ENCODE measurements at regions not wholly inside any gene's neighbourhood (a gene's known extent, or its start where the extent isn't known, plus 50 kb on each side); places are given as distances from the start of the nearest gene placed in this dataset.

- H3K4me3 ChIP-seq (ENCODE audit: low read depth, low read length) = no peak overlapping the region
- no peak for ATAC-seq (ENCODE audit: low read depth in 2 of 2)
- Mint-ChIP-seq H3K27me3 (peaks cover 4% of the 10 kb centered on the region), H3K36me3 (no peaks in the 10 kb centered on the region), H3K27ac (no peak overlapping the region), H3K4me1 (no peaks in the 10 kb centered on the region), H3K9me3 (peaks cover 0 to 11% (median 3%) of the 10 kb centered on the region in 7 donors), H3K4me3 (no peak overlapping the region)
- no peak overlapping the region for H3K27ac ChIP-seq (ENCODE audit: insufficient read depth, low read length, poor library complexity, severe bottlenecking)
- no peak for DNase-seq
- H3K27me3 ChIP-seq (ENCODE audit: control insufficient read depth, insufficient read depth, low read length) = no peaks in the 10 kb centered on the region
- no peaks in the 10 kb centered on the region for H3K9me3 ChIP-seq (ENCODE audit: control insufficient read depth in 2 of 2, low read length in 2 of 2)
- H3K4me1 ChIP-seq (ENCODE audit: control insufficient read depth, insufficient read depth, low read length, poor library complexity, severe bottlenecking) = no peaks in the 10 kb centered on the region
- H3K36me3 ChIP-seq (ENCODE audit: control insufficient read depth, insufficient read depth, low read length) = no peaks in the 10 kb centered on the region
These were observed 539.3 kb downstream of the SUCLA2 start for GRCh38 chr13:47461816-47462215.

GRCh38 chr13:47459512-47459911 is 541.6 kb downstream of the SUCLA2 start:
- H3K27me3 Mint-ChIP-seq = peaks cover 4% of the 10 kb centered on the region

GRCh38 chr13:47457626-47458025 is 543.4 kb downstream of the SUCLA2 start:
- Histone ChIP-seq H3K4me1 (ENCODE audit: control insufficient read depth, insufficient read depth, low read length, poor library complexity, severe bottlenecking) (no peaks in the 10 kb centered on the region), H3K9me3 (ENCODE audit: control insufficient read depth in 2 of 2, low read length in 2 of 2) (no peaks in the 10 kb centered on the region), H3K4me3 (ENCODE audit: low read depth, low read length) (no peak overlapping the region), H3K27ac (ENCODE audit: insufficient read depth, low read length, poor library complexity, severe bottlenecking) (no peak overlapping the region), H3K27me3 (ENCODE audit: control insufficient read depth, insufficient read depth, low read length) (no peaks in the 10 kb centered on the region), H3K36me3 (ENCODE audit: control insufficient read depth, insufficient read depth, low read length) (no peaks in the 10 kb centered on the region)
- H3K9me3 Mint-ChIP-seq = peaks cover 0 to 4% (median 0%) of the 10 kb centered on the region in 7 donors
- DNase-seq (no peak), ATAC-seq (ENCODE audit: low read depth in 2 of 2) (no peak)
- H3K36me3 Mint-ChIP-seq = no peaks in the 10 kb centered on the region
- no peak overlapping the region for H3K4me3 Mint-ChIP-seq
- H3K27me3 Mint-ChIP-seq = peaks cover 4% of the 10 kb centered on the region
- no peak overlapping the region for H3K27ac Mint-ChIP-seq
- no peaks in the 10 kb centered on the region for H3K4me1 Mint-ChIP-seq

More at GRCh38 chr13:47459512-47459911, 541.6 kb downstream of the SUCLA2 start:
- Mint-ChIP-seq H3K4me1 (no peaks in the 10 kb centered on the region), H3K4me3 (no peak overlapping the region), H3K9me3 (peaks cover 0 to 7% (median 0%) of the 10 kb centered on the region in 7 donors), H3K27ac (no peak overlapping the region), H3K36me3 (no peaks in the 10 kb centered on the region)
- no peak for ATAC-seq (ENCODE audit: low read depth in 2 of 2)
- H3K4me3 ChIP-seq (ENCODE audit: low read depth, low read length) = no peak overlapping the region
- H3K27me3 ChIP-seq (ENCODE audit: control insufficient read depth, insufficient read depth, low read length) = no peaks in the 10 kb centered on the region
- no peaks in the 10 kb centered on the region for H3K9me3 ChIP-seq (ENCODE audit: control insufficient read depth in 2 of 2, low read length in 2 of 2)
- H3K4me1 ChIP-seq (ENCODE audit: control insufficient read depth, insufficient read depth, low read length, poor library complexity, severe bottlenecking) = no peaks in the 10 kb centered on the region
- no peak overlapping the region for H3K27ac ChIP-seq (ENCODE audit: insufficient read depth, low read length, poor library complexity, severe bottlenecking)
- H3K36me3 ChIP-seq (ENCODE audit: control insufficient read depth, insufficient read depth, low read length) = no peaks in the 10 kb centered on the region
- no peak for DNase-seq

GRCh38 chr13:47455626-47456025 is 545.4 kb downstream of the SUCLA2 start:
- no peaks in the 10 kb centered on the region for H3K4me1 Mint-ChIP-seq
- H3K9me3 ChIP-seq (ENCODE audit: control insufficient read depth in 2 of 2, low read length in 2 of 2) = no peaks in the 10 kb centered on the region
- no peaks in the 10 kb centered on the region for H3K27me3 ChIP-seq (ENCODE audit: control insufficient read depth, insufficient read depth, low read length)
- H3K36me3 Mint-ChIP-seq = no peaks in the 10 kb centered on the region
- DNase-seq (no peak), ATAC-seq (ENCODE audit: low read depth in 2 of 2) (no peak)
- no peak overlapping the region for H3K4me3 ChIP-seq (ENCODE audit: low read depth, low read length)
- H3K4me3 Mint-ChIP-seq = no peak overlapping the region
- H3K27me3 Mint-ChIP-seq = peaks cover 4% of the 10 kb centered on the region
- H3K4me1 ChIP-seq (ENCODE audit: control insufficient read depth, insufficient read depth, low read length, poor library complexity, severe bottlenecking) = no peaks in the 10 kb centered on the region
- no peaks in the 10 kb centered on the region for H3K36me3 ChIP-seq (ENCODE audit: control insufficient read depth, insufficient read depth, low read length)
- no peak overlapping the region for H3K27ac ChIP-seq (ENCODE audit: insufficient read depth, low read length, poor library complexity, severe bottlenecking)
- no peak overlapping the region for H3K27ac Mint-ChIP-seq
- peaks cover 0 to 5% (median 0%) of the 10 kb centered on the region in 7 donors for H3K9me3 Mint-ChIP-seq

- DNase-seq (no peak), ATAC-seq (ENCODE audit: low read depth in 2 of 2) (no peak)
- H3K9me3 ChIP-seq (ENCODE audit: control insufficient read depth in 2 of 2, low read length in 2 of 2) = no peaks in the 10 kb centered on the region
- no peaks in the 10 kb centered on the region for H3K27me3 Mint-ChIP-seq
- H3K4me3 ChIP-seq (ENCODE audit: low read depth, low read length) = no peak overlapping the region
- H3K27me3 ChIP-seq (ENCODE audit: control insufficient read depth, insufficient read depth, low read length) = no peaks in the 10 kb centered on the region
- no peaks in the 10 kb centered on the region for H3K4me1 Mint-ChIP-seq
- H3K9me3 Mint-ChIP-seq = peaks cover 0 to 4% (median 0%) of the 10 kb centered on the region in 7 donors
- no peak overlapping the region for H3K27ac Mint-ChIP-seq
- H3K36me3 ChIP-seq (ENCODE audit: control insufficient read depth, insufficient read depth, low read length) = no peaks in the 10 kb centered on the region
- no peaks in the 10 kb centered on the region for H3K4me1 ChIP-seq (ENCODE audit: control insufficient read depth, insufficient read depth, low read length, poor library complexity, severe bottlenecking)
- H3K4me3 Mint-ChIP-seq = no peak overlapping the region
- no peak overlapping the region for H3K27ac ChIP-seq (ENCODE audit: insufficient read depth, low read length, poor library complexity, severe bottlenecking)
- no peaks in the 10 kb centered on the region for H3K36me3 Mint-ChIP-seq
These were observed 546.1 kb downstream of the SUCLA2 start for GRCh38 chr13:47454986-47455385.

GRCh38 chr13:47437406-47437805 is 540.6 kb upstream of the HTR2A start:
- H3K4me3 Mint-ChIP-seq = no peak overlapping the region
- H3K4me1 ChIP-seq (ENCODE audit: control insufficient read depth, insufficient read depth, low read length, poor library complexity, severe bottlenecking) = no peaks in the 10 kb centered on the region
- DNase-seq (no peak), ATAC-seq (ENCODE audit: low read depth in 2 of 2) (no peak)
- no peak overlapping the region for H3K4me3 ChIP-seq (ENCODE audit: low read depth, low read length)
- no peaks in the 10 kb centered on the region for H3K36me3 Mint-ChIP-seq
- H3K27me3 ChIP-seq (ENCODE audit: control insufficient read depth, insufficient read depth, low read length) = no peaks in the 10 kb centered on the region
- H3K27me3 Mint-ChIP-seq = no peaks in the 10 kb centered on the region
- H3K27ac ChIP-seq (ENCODE audit: insufficient read depth, low read length, poor library complexity, severe bottlenecking) = no peak overlapping the region
- H3K4me1 Mint-ChIP-seq = no peaks in the 10 kb centered on the region
- no peaks in the 10 kb centered on the region for H3K36me3 ChIP-seq (ENCODE audit: control insufficient read depth, insufficient read depth, low read length)
- no peak overlapping the region for H3K27ac Mint-ChIP-seq
- no peaks in the 10 kb centered on the region for H3K9me3 ChIP-seq (ENCODE audit: control insufficient read depth in 2 of 2, low read length in 2 of 2)
- peaks cover 0 to 13% (median 6%) of the 10 kb centered on the region in 7 donors for H3K9me3 Mint-ChIP-seq

DNA sequence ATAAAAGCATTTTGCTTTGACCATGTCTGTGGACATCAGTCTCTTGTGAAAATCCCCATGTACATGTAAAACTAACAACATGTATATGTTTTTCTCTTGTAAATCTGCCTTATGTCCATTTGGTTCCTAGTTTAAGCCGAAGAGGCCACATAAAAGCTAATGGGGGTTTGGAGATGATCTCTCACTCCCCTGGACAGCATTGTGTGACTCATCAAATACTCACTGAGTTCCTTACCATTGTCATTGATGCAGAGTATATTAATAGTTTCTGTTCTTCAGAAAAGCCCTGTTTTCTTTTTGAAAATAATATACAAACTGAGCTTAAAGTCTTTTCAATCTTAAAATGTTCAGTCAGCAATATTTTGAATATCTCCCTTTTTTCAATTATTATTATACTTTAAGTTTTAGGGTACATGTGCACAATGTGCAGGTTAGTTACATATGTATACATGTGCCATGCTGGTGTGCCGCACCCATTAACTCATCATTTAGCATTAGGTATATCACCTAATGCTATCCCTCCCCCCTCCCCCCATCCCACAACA is 536.7 kb upstream of the HTR2A start:
- Histone ChIP-seq H3K27ac (ENCODE audit: insufficient read depth, low read length, poor library complexity, severe bottlenecking) (no peak overlapping the region), H3K9me3 (ENCODE audit: control insufficient read depth in 2 of 2, low read length in 2 of 2) (no peaks in the 10 kb centered on the region), H3K4me3 (ENCODE audit: low read depth, low read length) (no peak overlapping the region), H3K27me3 (ENCODE audit: control insufficient read depth, insufficient read depth, low read length) (no peaks in the 10 kb centered on the region), H3K4me1 (ENCODE audit: control insufficient read depth, insufficient read depth, low read length, poor library complexity, severe bottlenecking) (no peaks in the 10 kb centered on the region), H3K36me3 (ENCODE audit: control insufficient read depth, insufficient read depth, low read length) (no peaks in the 10 kb centered on the region)
- no peak overlapping the region for H3K27ac Mint-ChIP-seq
- no peak for ATAC-seq (ENCODE audit: low read depth in 2 of 2)
- H3K4me3 Mint-ChIP-seq = no peak overlapping the region
- no peaks in the 10 kb centered on the region for H3K27me3 Mint-ChIP-seq
- no peak for DNase-seq
- H3K4me1 Mint-ChIP-seq = no peaks in the 10 kb centered on the region
- H3K36me3 Mint-ChIP-seq = no peaks in the 10 kb centered on the region
- peaks cover 0 to 9% (median 3%) of the 10 kb centered on the region in 7 donors for H3K9me3 Mint-ChIP-seq

DNA sequence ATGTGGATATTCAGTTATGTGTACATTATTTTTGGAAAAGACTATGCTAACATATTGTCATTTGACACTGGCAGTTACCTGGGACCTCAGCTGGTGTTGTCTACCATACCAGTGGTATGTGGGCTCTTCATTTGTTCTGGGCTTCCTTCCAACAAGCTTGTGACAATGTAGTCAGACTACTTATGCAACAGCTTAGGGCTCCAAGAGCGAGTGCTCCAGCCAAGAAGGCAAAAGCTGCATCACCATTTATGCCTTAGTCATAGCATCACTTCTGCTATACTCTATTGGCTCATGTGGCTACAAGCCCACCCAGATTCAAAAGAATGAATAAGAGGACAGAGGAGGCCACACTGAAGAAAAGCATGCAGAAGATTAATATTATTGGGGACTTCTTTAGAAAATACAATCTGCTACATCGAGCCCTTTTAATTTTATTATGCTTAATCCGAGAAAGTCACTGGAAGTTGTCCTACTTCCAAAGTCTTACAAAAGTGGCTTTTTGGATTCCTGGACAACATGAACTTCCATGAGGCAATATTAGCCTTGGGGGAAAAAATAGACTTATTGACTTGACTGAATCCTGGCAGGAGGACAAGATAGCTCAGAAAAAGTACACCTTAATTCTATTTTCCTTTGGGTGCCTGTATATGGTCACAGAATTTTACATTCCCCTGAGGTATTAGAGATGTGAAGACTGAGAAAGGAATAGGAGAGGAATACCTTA is 529.4 kb upstream of the HTR2A start:
- H3K36me3 ChIP-seq (ENCODE audit: control insufficient read depth, insufficient read depth, low read length) = no peaks in the 10 kb centered on the region
- peaks cover 0 to 2% (median 0%) of the 10 kb centered on the region in 7 donors for H3K9me3 Mint-ChIP-seq
- H3K27ac ChIP-seq (ENCODE audit: insufficient read depth, low read length, poor library complexity, severe bottlenecking) = no peak overlapping the region
- H3K27ac Mint-ChIP-seq = no peak overlapping the region
- no peaks in the 10 kb centered on the region for H3K27me3 Mint-ChIP-seq
- no peaks in the 10 kb centered on the region for H3K4me1 Mint-ChIP-seq
- H3K36me3 Mint-ChIP-seq = no peaks in the 10 kb centered on the region
- no peak overlapping the region for H3K4me3 ChIP-seq (ENCODE audit: low read depth, low read length)
- H3K4me3 Mint-ChIP-seq = no peak overlapping the region
- H3K9me3 ChIP-seq (ENCODE audit: control insufficient read depth in 2 of 2, low read length in 2 of 2) = no peaks in the 10 kb centered on the region
- H3K27me3 ChIP-seq (ENCODE audit: control insufficient read depth, insufficient read depth, low read length) = no peaks in the 10 kb centered on the region
- DNase-seq = no peak
- H3K4me1 ChIP-seq (ENCODE audit: control insufficient read depth, insufficient read depth, low read length, poor library complexity, severe bottlenecking) = no peaks in the 10 kb centered on the region
- no peak for ATAC-seq (ENCODE audit: low read depth in 2 of 2)

Measured in CD4-positive, CD25-positive, alpha-beta regulatory T cell (primary cell).